ENCODE measurements at regions not wholly inside any gene's neighbourhood (a gene's known extent, or its start where the extent isn't known, plus 50 kb on each side); places are given as distances from the start of the nearest gene placed in this dataset.

DNA sequence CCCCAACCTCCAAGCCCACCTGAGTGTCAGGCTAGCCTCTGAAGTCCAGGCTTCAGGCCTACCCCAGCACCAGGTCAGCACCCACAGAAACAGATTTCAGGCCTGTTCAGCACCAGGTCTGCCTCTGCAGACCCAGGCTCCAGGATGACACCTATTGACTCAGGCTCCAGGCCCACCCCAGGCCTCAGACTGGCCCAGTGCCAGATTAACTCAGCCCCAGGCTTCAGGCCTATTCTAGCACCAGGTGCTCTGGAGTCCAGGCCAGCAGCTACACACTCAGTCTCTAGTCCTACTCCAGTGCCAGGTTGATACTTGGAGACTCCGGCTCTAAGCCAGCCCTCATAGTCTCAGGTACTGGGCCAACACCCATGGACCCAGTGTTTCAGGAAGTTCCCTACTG is 541.7 kb upstream of the PBX1 start:
- no peak overlapping the region for H2AFZ ChIP-seq (ENCODE audit: low read length)
- H3K79me2 ChIP-seq (ENCODE audit: insufficient read depth, low read length): no peaks in the 10 kb centered on the region
- DNase-seq (ENCODE audit: insufficient read length, low spot score, missing footprints): no peak
- TF ChIP-seq, protein P1, sequence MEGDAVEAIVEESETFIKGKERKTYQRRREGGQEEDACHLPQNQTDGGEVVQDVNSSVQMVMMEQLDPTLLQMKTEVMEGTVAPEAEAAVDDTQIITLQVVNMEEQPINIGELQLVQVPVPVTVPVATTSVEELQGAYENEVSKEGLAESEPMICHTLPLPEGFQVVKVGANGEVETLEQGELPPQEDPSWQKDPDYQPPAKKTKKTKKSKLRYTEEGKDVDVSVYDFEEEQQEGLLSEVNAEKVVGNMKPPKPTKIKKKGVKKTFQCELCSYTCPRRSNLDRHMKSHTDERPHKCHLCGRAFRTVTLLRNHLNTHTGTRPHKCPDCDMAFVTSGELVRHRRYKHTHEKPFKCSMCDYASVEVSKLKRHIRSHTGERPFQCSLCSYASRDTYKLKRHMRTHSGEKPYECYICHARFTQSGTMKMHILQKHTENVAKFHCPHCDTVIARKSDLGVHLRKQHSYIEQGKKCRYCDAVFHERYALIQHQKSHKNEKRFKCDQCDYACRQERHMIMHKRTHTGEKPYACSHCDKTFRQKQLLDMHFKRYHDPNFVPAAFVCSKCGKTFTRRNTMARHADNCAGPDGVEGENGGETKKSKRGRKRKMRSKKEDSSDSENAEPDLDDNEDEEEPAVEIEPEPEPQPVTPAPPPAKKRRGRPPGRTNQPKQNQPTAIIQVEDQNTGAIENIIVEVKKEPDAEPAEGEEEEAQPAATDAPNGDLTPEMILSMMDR (IDR thresholded peaks at IDR 0.05; ENCODE audit: extremely low read depth, low read depth, low read length): no peak
- H3K27me3 ChIP-seq (ENCODE audit: insufficient read depth, low read length): no peaks in the 10 kb centered on the region
- H3K36me3 ChIP-seq (ENCODE audit: insufficient read depth, low read length): no peaks in the 10 kb centered on the region
- H3K27ac ChIP-seq (ENCODE audit: low read depth, low read length): no peak overlapping the region
- no peaks in the 10 kb centered on the region for H3K4me1 ChIP-seq (ENCODE audit: insufficient read depth, low read length)
- H3K9me3 ChIP-seq (ENCODE audit: low read depth, low read length): peaks cover 6% of the 10 kb centered on the region
- H3K4me2 ChIP-seq (ENCODE audit: insufficient read depth, low read length): no peak overlapping the region
- no peak overlapping the region for H3K4me3 ChIP-seq (ENCODE audit: insufficient read depth, low read length)
- H4K20me1 ChIP-seq (ENCODE audit: insufficient read depth, low read length): no peaks in the 10 kb centered on the region

- peaks cover 6% of the 10 kb centered on the region for H3K9me3 ChIP-seq (ENCODE audit: low read depth, low read length)
- H3K27me3 ChIP-seq (ENCODE audit: insufficient read depth, low read length): no peaks in the 10 kb centered on the region
- H3K36me3 ChIP-seq (ENCODE audit: insufficient read depth, low read length): no peaks in the 10 kb centered on the region
- H3K79me2 ChIP-seq (ENCODE audit: insufficient read depth, low read length): no peaks in the 10 kb centered on the region
- H3K4me1 ChIP-seq (ENCODE audit: insufficient read depth, low read length): no peaks in the 10 kb centered on the region
- TF ChIP-seq, protein P1 (IDR thresholded peaks at IDR 0.05; ENCODE audit: extremely low read depth, low read depth, low read length): no peak
- no peak for DNase-seq (ENCODE audit: insufficient read length, low spot score, missing footprints)
- H3K4me3 ChIP-seq (ENCODE audit: insufficient read depth, low read length): no peak overlapping the region
- H3K27ac ChIP-seq (ENCODE audit: low read depth, low read length): no peak overlapping the region
- H3K4me2 ChIP-seq (ENCODE audit: insufficient read depth, low read length): no peak overlapping the region
- no peaks in the 10 kb centered on the region for H4K20me1 ChIP-seq (ENCODE audit: insufficient read depth, low read length)
- no peak overlapping the region for H2AFZ ChIP-seq (ENCODE audit: low read length)
Measured at GRCh38 chr1:164020391-164020790, 538.6 kb upstream of the PBX1 start.

GRCh38 chr1:164021813-164022212 is 537.2 kb upstream of the PBX1 start:
- no peaks in the 10 kb centered on the region for H3K79me2 ChIP-seq (ENCODE audit: insufficient read depth, low read length)
- no peaks in the 10 kb centered on the region for H3K27me3 ChIP-seq (ENCODE audit: insufficient read depth, low read length)

GRCh38 chr1:164033782-164034181 is 525.2 kb upstream of the PBX1 start:
- TF ChIP-seq, protein P1 (IDR thresholded peaks at IDR 0.05; ENCODE audit: extremely low read depth, low read depth, low read length): no peak
- no peaks in the 10 kb centered on the region for H3K9me3 ChIP-seq (ENCODE audit: low read depth, low read length)
- no peak overlapping the region for H2AFZ ChIP-seq (ENCODE audit: low read length)
- no peak for DNase-seq (ENCODE audit: insufficient read length, low spot score, missing footprints)
- H3K27ac ChIP-seq (ENCODE audit: low read depth, low read length): no peak overlapping the region
- H3K79me2 ChIP-seq (ENCODE audit: insufficient read depth, low read length): no peaks in the 10 kb centered on the region
- no peaks in the 10 kb centered on the region for H3K36me3 ChIP-seq (ENCODE audit: insufficient read depth, low read length)
- no peaks in the 10 kb centered on the region for H4K20me1 ChIP-seq (ENCODE audit: insufficient read depth, low read length)
- no peaks in the 10 kb centered on the region for H3K27me3 ChIP-seq (ENCODE audit: insufficient read depth, low read length)
- no peaks in the 10 kb centered on the region for H3K4me1 ChIP-seq (ENCODE audit: insufficient read depth, low read length)
- H3K4me2 ChIP-seq (ENCODE audit: insufficient read depth, low read length): no peak overlapping the region
- H3K4me3 ChIP-seq (ENCODE audit: insufficient read depth, low read length): no peak overlapping the region

More at GRCh38 chr1:164021813-164022212, 537.2 kb upstream of the PBX1 start:
- DNase-seq (ENCODE audit: insufficient read length, low spot score, missing footprints): no peak
- no peak overlapping the region for H3K27ac ChIP-seq (ENCODE audit: low read depth, low read length)
- peaks cover 6% of the 10 kb centered on the region for H3K9me3 ChIP-seq (ENCODE audit: low read depth, low read length)
- no peak overlapping the region for H3K4me2 ChIP-seq (ENCODE audit: insufficient read depth, low read length)
- H2AFZ ChIP-seq (ENCODE audit: low read length): no peak overlapping the region
- TF ChIP-seq, protein P1 (IDR thresholded peaks at IDR 0.05; ENCODE audit: extremely low read depth, low read depth, low read length): no peak
- H3K36me3 ChIP-seq (ENCODE audit: insufficient read depth, low read length): no peaks in the 10 kb centered on the region
- no peak overlapping the region for H3K4me3 ChIP-seq (ENCODE audit: insufficient read depth, low read length)
- H3K4me1 ChIP-seq (ENCODE audit: insufficient read depth, low read length): no peaks in the 10 kb centered on the region
- H4K20me1 ChIP-seq (ENCODE audit: insufficient read depth, low read length): no peaks in the 10 kb centered on the region
